ENCODE measurements at regions not wholly inside any gene's neighbourhood (a gene's known extent, or its start where the extent isn't known, plus 50 kb on each side); places are given as distances from the start of the nearest gene placed in this dataset.
A peak's percentile ranks its signal among the peaks of the same experiment; 100 is the strongest.
"Not testable (repeated sequence)": the region's sequence is repeated elsewhere in the genome, so short reads cannot be mapped to it uniquely, and the experiment has no call there.

- no peak overlapping the region for H3K27ac ChIP-seq (replicated peaks in 1 of 4)
- H3K4me3 ChIP-seq: no peak overlapping the region
- intact Hi-C loops (cut with DNase I): no loop called here
- no peaks in the 10 kb centered on the region for H3K36me3 ChIP-seq
- 88% methylated on average over 4 of the region's 5 CpGs for WGBS
- no peak for TF ChIP-seq CTCF (IDR thresholded peaks at IDR 0.05)
- TF ChIP-seq POLR2AphosphoS5 (IDR thresholded peaks at IDR 0.05): no peak
- no peak for TF ChIP-seq EP300 (IDR thresholded peaks at IDR 0.05)
- no peak for TF ChIP-seq POLR2A (IDR thresholded peaks at IDR 0.05; ENCODE audit: low read depth)
- peak; percentile 90 for DNase-seq (ENCODE audit: extremely low spot score)
- no peaks in the 10 kb centered on the region for H3K27me3 ChIP-seq
- H3K9me3 ChIP-seq: no peaks in the 10 kb centered on the region
- H3K4me1 ChIP-seq: no peaks in the 10 kb centered on the region
These were observed 310.1 kb upstream of the NCKAP5 start for GRCh38 chr2:133878326-133878725.

GRCh38 chr2:133879703-133880102 is 311.4 kb upstream of the NCKAP5 start:
- no peaks in the 10 kb centered on the region for H3K4me1 ChIP-seq
- TF ChIP-seq CTCF (IDR thresholded peaks at IDR 0.05) (no peak), POLR2AphosphoS5 (IDR thresholded peaks at IDR 0.05) (no peak), POLR2A (IDR thresholded peaks at IDR 0.05; ENCODE audit: low read depth) (no peak), EP300 (IDR thresholded peaks at IDR 0.05) (no peak)

GRCh38 chr2:133882159-133882558 is 313.9 kb upstream of the NCKAP5 start:
- H3K4me1 ChIP-seq: peaks cover 0 to 15% (median 12%) of the 10 kb centered on the region in 4 donors
- intact Hi-C loops (cut with DNase I): loop anchor here (5.0 to 10.0 kb wide), 2 partner anchors 365 to 1013 kb away; no protein-coding TSS in a partner anchor
- not testable (repeated sequence) for H3K36me3 ChIP-seq; DNase-seq (ENCODE audit: extremely low spot score); H3K9me3 ChIP-seq; H3K27me3 ChIP-seq; H3K4me3 ChIP-seq; H3K27ac ChIP-seq (replicated peaks in 1 of 4)
- 89% methylated on average over 4 of the region's 4 CpGs for WGBS

More at GRCh38 chr2:133879703-133880102, 311.4 kb upstream of the NCKAP5 start:
- H3K4me3 ChIP-seq: no peak overlapping the region
- H3K27me3 ChIP-seq: no peaks in the 10 kb centered on the region
- no peak overlapping the region for H3K27ac ChIP-seq (replicated peaks in 1 of 4)
- no peak for DNase-seq (ENCODE audit: extremely low spot score)
- WGBS: 95% methylated on average over 1 of the region's 1 CpG
- intact Hi-C loops (cut with DNase I): loop anchor here (5.0 to 10.0 kb wide), 2 partner anchors 368 to 1015 kb away; no protein-coding TSS in a partner anchor
- no peaks in the 10 kb centered on the region for H3K9me3 ChIP-seq
- H3K36me3 ChIP-seq: no peaks in the 10 kb centered on the region

- 72% methylated on average over 2 of the region's 2 CpGs for WGBS
- Histone ChIP-seq H3K27ac (replicated peaks in 1 of 4) (no peak overlapping the region), H3K27me3 (no peaks in the 10 kb centered on the region), H3K4me1 (peaks cover 0 to 17% (median 15%) of the 10 kb centered on the region in 4 donors), H3K9me3 (no peaks in the 10 kb centered on the region), H3K4me3 (no peak overlapping the region), H3K36me3 (no peaks in the 10 kb centered on the region)
- TF ChIP-seq CTCF (IDR thresholded peaks at IDR 0.05): no peak
- no peak for TF ChIP-seq EP300 (IDR thresholded peaks at IDR 0.05)
- no peak for TF ChIP-seq POLR2A (IDR thresholded peaks at IDR 0.05; ENCODE audit: low read depth)
- TF ChIP-seq POLR2AphosphoS5 (IDR thresholded peaks at IDR 0.05): no peak
- DNase-seq (ENCODE audit: extremely low spot score): no peak
- intact Hi-C loops (cut with DNase I): loop anchor here (5.0 to 10.0 kb wide), 3 partner anchors 362 to 1010 kb away; no protein-coding TSS in a partner anchor
These were observed 316.6 kb upstream of the NCKAP5 start for GRCh38 chr2:133884739-133885381.

- H3K9me3 ChIP-seq: no peaks in the 10 kb centered on the region
- 58% methylated on average over 5 of the region's 5 CpGs for WGBS
- no peak overlapping the region for H3K4me3 ChIP-seq
- DNase-seq (ENCODE audit: extremely low spot score): peak; percentile 64
- H3K27me3 ChIP-seq: no peaks in the 10 kb centered on the region
- TF ChIP-seq POLR2AphosphoS5 (IDR thresholded peaks at IDR 0.05) (no peak), CTCF (IDR thresholded peaks at IDR 0.05) (no peak), POLR2A (IDR thresholded peaks at IDR 0.05; ENCODE audit: low read depth) (no peak), EP300 (IDR thresholded peaks at IDR 0.05) (no peak)
- peak overlapping the region in 1 of 4 donors; percentile 31 for H3K27ac ChIP-seq (replicated peaks in 1 of 4)
- peaks cover 0 to 17% (median 15%) of the 10 kb centered on the region in 4 donors for H3K4me1 ChIP-seq
- H3K36me3 ChIP-seq: no peaks in the 10 kb centered on the region
- intact Hi-C loops (cut with DNase I): loop anchor here (2.0 to 10.0 kb wide), 3 partner anchors 233 to 1009 kb away; no protein-coding TSS in a partner anchor
These were observed 317.6 kb upstream of the NCKAP5 start for GRCh38 chr2:133885847-133886246.

All from esophagus muscularis mucosa (tissue), 4 donors.